ENCODE measurements at regions not wholly inside any gene's neighbourhood (a gene's known extent, or its start where the extent isn't known, plus 50 kb on each side); places are given as distances from the start of the nearest gene placed in this dataset.
"Not testable (repeated sequence)": the region's sequence is repeated elsewhere in the genome, so short reads cannot be mapped to it uniquely, and the experiment has no call there.

DNA sequence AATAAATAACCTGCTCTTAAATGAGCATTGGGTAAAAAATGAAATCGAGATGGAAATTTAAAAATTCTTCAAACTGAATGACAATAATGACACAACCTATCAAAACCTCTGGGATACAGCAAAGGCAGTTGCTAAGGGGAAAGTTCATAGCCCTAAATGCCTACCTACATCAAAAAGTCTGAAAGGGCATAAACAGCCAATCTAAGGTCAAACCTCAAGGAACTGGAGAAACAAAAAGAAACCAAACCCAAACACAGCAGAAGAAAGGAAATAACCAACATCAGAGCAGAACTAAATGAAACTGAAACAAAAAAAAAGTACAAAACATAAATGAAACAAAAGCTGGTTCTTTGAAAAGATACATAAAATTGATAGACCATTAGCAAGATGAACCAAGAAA is 119.7 kb downstream of the RSL24D1 start:
- Mint-ChIP-seq H3K9me3 (peaks cover 22% of the 10 kb centered on the region), H3K36me3 (ENCODE audit: low read depth) (peaks cover 22% of the 10 kb centered on the region), H3K4me1 (peaks cover 20% of the 10 kb centered on the region), H3K27ac (peak overlapping the region; percentile 93), H3K27me3 (peaks cover 21% of the 10 kb centered on the region), H3K4me3 (peak overlapping the region; percentile 26)
- CTCF ChIA-PET, POLR2A ChIA-PET: not testable (repeated sequence)
- DNase-seq: peak; percentile 15

- ChIA-PET POLR2A (interaction anchor here (0.6 kb wide), 1 partner anchor 424 kb away, joined by 3 read pairs; no protein-coding TSS in a partner anchor), CTCF (interaction anchor here (0.7 kb wide), 1 partner anchor 30 kb away, joined by 3 read pairs; no protein-coding TSS in a partner anchor)
- DNase-seq: no peak
- Mint-ChIP-seq H3K9me3 (peaks cover 22% of the 10 kb centered on the region), H3K27ac (no peak overlapping the region), H3K4me3 (no peak overlapping the region), H3K27me3 (peaks cover 18% of the 10 kb centered on the region), H3K4me1 (peaks cover 20% of the 10 kb centered on the region), H3K36me3 (ENCODE audit: low read depth) (peaks cover 22% of the 10 kb centered on the region)
Observed at GRCh38 chr15:55074431-55074830, 122.3 kb downstream of the RSL24D1 start.

GRCh38 chr15:55063970-55064369 is 132.8 kb downstream of the RSL24D1 start:
- H3K4me1 Mint-ChIP-seq, POLR2A ChIA-PET, H3K9me3 Mint-ChIP-seq: not testable (repeated sequence)

GRCh38 chr15:55060836-55061235 is 135.9 kb downstream of the RSL24D1 start:
- Mint-ChIP-seq H3K4me1 (no peaks in the 10 kb centered on the region), H3K9me3 (peaks cover 2% of the 10 kb centered on the region), H3K4me3 (no peak overlapping the region), H3K36me3 (ENCODE audit: low read depth) (no peaks in the 10 kb centered on the region), H3K27ac (no peak overlapping the region), H3K27me3 (peaks cover 15% of the 10 kb centered on the region)
- no peak for DNase-seq
- CTCF ChIA-PET: no interaction called here
- POLR2A ChIA-PET: no interaction called here

More at GRCh38 chr15:55063970-55064369, 132.8 kb downstream of the RSL24D1 start:
- H3K36me3 Mint-ChIP-seq (ENCODE audit: low read depth); CTCF ChIA-PET; H3K4me3 Mint-ChIP-seq; H3K27ac Mint-ChIP-seq; DNase-seq: not testable (repeated sequence)
- peaks cover 10% of the 10 kb centered on the region for H3K27me3 Mint-ChIP-seq

GRCh38 chr15:55056500-55056899 is 140.2 kb downstream of the RSL24D1 start:
- no peak for DNase-seq
- Mint-ChIP-seq H3K4me3 (no peak overlapping the region), H3K27me3 (peaks cover 13% of the 10 kb centered on the region), H3K9me3 (no peaks in the 10 kb centered on the region), H3K36me3 (ENCODE audit: low read depth) (no peaks in the 10 kb centered on the region), H3K4me1 (no peaks in the 10 kb centered on the region), H3K27ac (no peak overlapping the region)
- ChIA-PET POLR2A (no interaction called here), CTCF (no interaction called here)

DNA sequence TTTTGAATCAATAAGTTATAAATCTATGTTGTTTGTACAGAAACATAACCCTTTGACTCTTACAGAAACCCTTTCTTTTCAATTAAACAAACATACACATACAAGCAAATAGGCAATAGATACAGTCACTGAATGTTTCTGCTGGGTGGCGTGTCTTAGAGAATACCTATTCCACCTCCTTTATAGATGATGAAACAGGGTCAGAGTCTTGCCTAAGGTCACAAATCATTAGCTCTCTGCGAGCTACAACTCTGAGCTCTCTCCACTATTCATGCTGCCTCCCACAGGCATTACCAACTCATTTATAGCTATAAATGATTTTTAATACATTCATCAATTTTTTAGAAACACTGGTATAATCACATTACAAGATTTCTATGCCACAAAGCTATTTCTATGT is 152.6 kb downstream of the RSL24D1 start:
- H3K27ac Mint-ChIP-seq: no peak overlapping the region
- CTCF ChIA-PET: no interaction called here
- H3K27me3 Mint-ChIP-seq: peaks cover 3% of the 10 kb centered on the region
- no peaks in the 10 kb centered on the region for H3K36me3 Mint-ChIP-seq (ENCODE audit: low read depth)
- no peak for DNase-seq
- POLR2A ChIA-PET: no interaction called here
- H3K4me3 Mint-ChIP-seq: no peak overlapping the region
- H3K9me3 Mint-ChIP-seq: no peaks in the 10 kb centered on the region
- H3K4me1 Mint-ChIP-seq: no peaks in the 10 kb centered on the region

DNA sequence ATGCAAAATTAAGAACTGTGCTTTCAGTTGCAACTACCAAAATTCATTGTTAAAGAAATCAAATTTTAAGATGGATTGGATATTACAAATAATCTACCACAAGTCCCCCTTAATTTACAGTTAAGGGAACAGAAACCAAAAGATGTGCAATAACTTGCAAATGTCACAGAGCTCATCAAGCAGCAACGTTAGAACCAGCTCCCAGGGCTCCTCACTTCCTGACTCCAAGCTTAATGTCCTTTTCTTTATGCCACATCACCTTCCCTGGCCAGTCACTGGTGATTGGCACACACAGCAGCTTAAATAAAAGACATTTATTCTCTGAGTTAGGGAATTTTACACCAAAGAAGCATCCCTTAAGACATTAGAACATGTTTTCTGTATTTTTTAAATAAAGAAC is 159.7 kb downstream of the RSL24D1 start:
- POLR2A ChIA-PET: no interaction called here
- CTCF ChIA-PET: no interaction called here
- H3K27ac Mint-ChIP-seq: no peak overlapping the region
- H3K4me1 Mint-ChIP-seq: no peaks in the 10 kb centered on the region
- H3K36me3 Mint-ChIP-seq (ENCODE audit: low read depth): no peaks in the 10 kb centered on the region
- peaks cover 8% of the 10 kb centered on the region for H3K27me3 Mint-ChIP-seq
- DNase-seq: no peak
- H3K4me3 Mint-ChIP-seq: no peak overlapping the region
- H3K9me3 Mint-ChIP-seq: no peaks in the 10 kb centered on the region

DNA sequence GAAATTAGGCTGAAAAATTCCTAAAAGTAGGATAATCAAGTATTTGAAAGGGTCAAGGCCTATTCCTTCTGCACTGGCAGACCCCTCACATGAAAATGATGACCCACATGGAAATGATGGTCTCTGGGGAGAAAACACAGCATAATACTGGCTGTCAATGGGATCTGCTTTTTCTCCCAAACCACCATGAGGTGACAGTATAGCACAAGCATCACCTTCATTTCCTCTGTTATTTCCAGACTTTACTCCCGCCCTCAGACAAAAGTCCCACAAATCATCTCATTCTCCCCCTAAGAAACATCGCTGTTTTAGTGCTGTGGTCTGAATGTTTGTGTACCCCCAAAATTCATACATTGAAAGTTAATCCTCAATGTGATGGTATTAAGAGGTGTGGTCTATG is 161.0 kb downstream of the RSL24D1 start:
- POLR2A ChIA-PET: no interaction called here
- Mint-ChIP-seq H3K4me3 (no peak overlapping the region), H3K4me1 (no peaks in the 10 kb centered on the region), H3K27me3 (peaks cover 8% of the 10 kb centered on the region), H3K9me3 (no peaks in the 10 kb centered on the region), H3K36me3 (ENCODE audit: low read depth) (no peaks in the 10 kb centered on the region), H3K27ac (no peak overlapping the region)
- no peak for DNase-seq
- CTCF ChIA-PET: no interaction called here

DNA sequence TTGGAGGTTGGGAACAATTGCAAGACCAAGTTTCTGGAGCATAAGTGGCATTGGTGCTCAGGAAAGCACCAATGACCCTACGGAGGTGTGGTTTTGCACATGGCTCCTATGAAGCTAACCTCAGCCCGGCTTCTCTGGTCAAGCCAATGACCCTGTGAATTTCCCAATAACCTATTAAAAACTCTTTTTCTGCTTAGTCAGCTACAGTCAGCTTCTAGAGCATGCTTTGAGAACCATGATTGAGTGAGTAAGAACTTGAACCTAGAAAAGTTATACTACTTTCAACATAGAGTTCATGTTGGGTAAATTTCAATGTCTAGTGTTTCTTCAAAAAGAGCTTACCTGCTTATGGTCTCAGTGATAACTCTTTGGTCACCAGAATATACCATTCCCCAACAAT is 163.2 kb downstream of the RSL24D1 start:
- no peak overlapping the region for H3K4me3 Mint-ChIP-seq

DNA sequence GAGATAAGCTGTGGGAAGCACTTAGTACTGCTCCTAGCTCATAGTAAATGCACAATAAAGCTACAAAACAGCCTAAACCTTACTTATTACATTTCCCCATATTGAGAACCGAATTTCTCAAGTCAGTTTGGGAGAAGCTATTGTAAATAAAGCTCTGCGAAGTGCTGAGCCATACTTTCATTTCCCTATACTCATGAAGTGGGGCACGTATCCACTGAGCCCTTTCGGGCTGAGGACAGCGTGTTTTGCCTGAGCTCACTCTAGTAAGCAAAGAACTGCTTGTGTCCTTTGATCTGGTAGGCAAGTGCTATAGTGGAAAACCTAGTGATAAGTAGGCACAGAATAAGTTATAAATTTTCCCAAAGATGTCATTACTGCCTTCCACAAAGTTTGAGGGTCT is 165.0 kb downstream of the RSL24D1 start:
- DNase-seq: no peak
- Mint-ChIP-seq H3K27me3 (peaks cover 6% of the 10 kb centered on the region), H3K9me3 (no peaks in the 10 kb centered on the region), H3K27ac (no peak overlapping the region), H3K4me1 (no peaks in the 10 kb centered on the region), H3K4me3 (no peak overlapping the region), H3K36me3 (ENCODE audit: low read depth) (no peaks in the 10 kb centered on the region)
- ChIA-PET CTCF (interaction anchor here (0.7 to 1.4 kb wide), 2 partner anchors 11 to 48 kb away, joined by 3 read pairs; no protein-coding TSS in a partner anchor), POLR2A (no interaction called here)

More for the DNA sequence above, 163.2 kb downstream of the RSL24D1 start:
- Mint-ChIP-seq H3K27me3 (peaks cover 10% of the 10 kb centered on the region), H3K36me3 (ENCODE audit: low read depth) (no peaks in the 10 kb centered on the region), H3K9me3 (no peaks in the 10 kb centered on the region), H3K27ac (no peak overlapping the region), H3K4me1 (no peaks in the 10 kb centered on the region)
- CTCF ChIA-PET: no interaction called here
- POLR2A ChIA-PET: no interaction called here
- no peak for DNase-seq

- Mint-ChIP-seq H3K27me3 (peaks cover 6% of the 10 kb centered on the region), H3K27ac (no peak overlapping the region), H3K4me1 (no peaks in the 10 kb centered on the region), H3K9me3 (no peaks in the 10 kb centered on the region), H3K4me3 (no peak overlapping the region), H3K36me3 (ENCODE audit: low read depth) (no peaks in the 10 kb centered on the region)
- ChIA-PET POLR2A (no interaction called here), CTCF (no interaction called here)
- no peak for DNase-seq
Observed at GRCh38 chr15:55026381-55026780, 170.4 kb downstream of the RSL24D1 start.

- Mint-ChIP-seq H3K4me3 (no peak overlapping the region), H3K4me1 (no peaks in the 10 kb centered on the region), H3K9me3 (no peaks in the 10 kb centered on the region), H3K27ac (no peak overlapping the region), H3K36me3 (ENCODE audit: low read depth) (no peaks in the 10 kb centered on the region), H3K27me3 (peaks cover 4% of the 10 kb centered on the region)
- ChIA-PET CTCF (no interaction called here), POLR2A (no interaction called here)
- DNase-seq: no peak
Observed at GRCh38 chr15:55017635-55018034, 179.1 kb downstream of the RSL24D1 start.

DNA sequence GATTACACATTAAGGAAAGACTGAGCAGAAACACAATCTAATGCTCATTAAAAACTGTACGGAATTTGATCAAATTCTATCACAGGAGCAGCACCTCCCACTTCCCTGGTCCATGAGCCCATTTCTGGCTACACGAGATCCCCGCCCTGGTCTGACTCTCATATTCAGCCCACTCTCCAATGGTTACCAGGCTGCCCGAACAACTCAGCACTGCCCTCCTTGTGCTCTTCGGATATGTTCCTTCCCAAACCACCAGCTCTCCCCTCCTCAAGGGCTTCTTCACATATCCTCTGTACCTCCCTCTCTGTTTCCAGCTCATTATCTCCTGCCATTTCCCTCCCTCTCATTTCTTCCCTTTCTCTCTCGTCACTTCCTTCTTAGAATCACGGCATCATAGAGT is 180.5 kb downstream of the RSL24D1 start:
- Mint-ChIP-seq H3K27me3 (peaks cover 4% of the 10 kb centered on the region), H3K9me3 (no peaks in the 10 kb centered on the region), H3K36me3 (ENCODE audit: low read depth) (no peaks in the 10 kb centered on the region), H3K4me3 (no peak overlapping the region), H3K4me1 (no peaks in the 10 kb centered on the region), H3K27ac (no peak overlapping the region)
- CTCF ChIA-PET: no interaction called here
- DNase-seq: no peak
- POLR2A ChIA-PET: no interaction called here

DNA sequence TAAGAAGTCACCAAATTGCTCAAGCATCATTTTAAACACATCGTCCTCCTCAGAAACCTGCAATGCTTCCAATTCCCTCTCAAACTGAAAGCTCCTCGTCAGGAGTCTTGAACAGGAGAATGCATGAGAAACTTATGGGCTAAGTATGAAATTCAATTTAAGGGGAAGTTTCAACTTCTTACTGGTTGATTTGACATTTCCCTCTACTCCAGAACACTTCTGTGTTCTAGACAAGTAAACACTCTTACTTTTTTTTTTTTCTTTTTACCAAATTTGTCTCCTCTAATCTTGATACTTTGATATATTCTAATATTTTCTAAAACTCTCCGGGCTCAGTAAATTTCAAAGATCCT is 181.7 kb downstream of the RSL24D1 start:
- ChIA-PET POLR2A (no interaction called here), CTCF (no interaction called here)
- H3K4me3 Mint-ChIP-seq: no peak overlapping the region
- peaks cover 5% of the 10 kb centered on the region for H3K27me3 Mint-ChIP-seq
- no peaks in the 10 kb centered on the region for H3K4me1 Mint-ChIP-seq
- no peak for DNase-seq
- H3K9me3 Mint-ChIP-seq: no peaks in the 10 kb centered on the region
- H3K36me3 Mint-ChIP-seq (ENCODE audit: low read depth): no peaks in the 10 kb centered on the region
- H3K27ac Mint-ChIP-seq: no peak overlapping the region

All from activated CD4-positive, alpha-beta T cell treated with anti-CD3 and anti-CD28 coated beads, Interleukin-2, amount 10 ng/mL, durations not matched to agents 7 days and 5 days (primary cell).